Nucleus accumbens (tissue), 56 donors: ENCODE measurements at regions not wholly inside any gene's neighbourhood (a gene's known extent, or its start where the extent isn't known, plus 50 kb on each side); places are given as distances from the start of the nearest gene placed in this dataset.
A peak's percentile ranks its signal among the peaks of the same experiment; 100 is the strongest.
"Not testable (repeated sequence)": the region's sequence is repeated elsewhere in the genome, so short reads cannot be mapped to it uniquely, and the experiment has no call there.

ENCODE experiments used
- DNase-seq, 56 donors: peaks; one replicate each; lab custom pipeline; 2025; lab: John Stamatoyannopoulos, UW

DNA sequence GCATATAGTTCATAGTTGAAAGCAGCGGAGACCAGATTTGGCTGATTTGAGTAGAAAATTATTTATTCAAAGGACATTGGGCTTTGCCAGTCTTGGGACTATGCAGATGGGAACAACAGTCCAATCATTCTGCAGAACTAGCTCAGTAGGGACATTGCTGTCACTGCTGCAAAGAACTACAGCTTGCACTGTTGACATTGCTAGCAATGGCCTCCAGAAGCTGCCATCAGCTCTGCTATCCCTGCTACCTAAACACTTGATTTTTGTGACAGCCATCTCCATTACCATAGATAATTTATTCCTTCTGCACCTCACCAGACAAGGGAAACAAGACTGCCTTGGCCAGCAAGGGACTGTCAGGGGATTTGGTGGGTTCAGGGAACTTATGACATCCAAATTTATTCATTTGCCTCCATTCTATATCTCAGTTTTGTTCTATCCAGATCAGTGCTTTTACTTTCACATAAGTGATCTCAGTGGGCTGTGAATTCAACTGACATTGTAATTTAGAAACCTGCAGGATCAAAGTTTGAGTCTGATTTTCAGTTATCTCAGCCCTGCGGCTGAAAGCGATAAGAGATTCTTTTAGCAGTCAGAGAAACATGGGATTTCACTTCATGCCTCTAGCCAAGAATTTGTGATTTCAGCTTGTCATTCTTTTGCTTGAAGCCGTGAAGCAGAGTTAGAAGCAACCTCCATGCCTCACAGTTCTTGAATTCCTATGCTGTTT lies 136.7 kb upstream of the FBXO33 start:
- no peak for DNase-seq

DNA sequence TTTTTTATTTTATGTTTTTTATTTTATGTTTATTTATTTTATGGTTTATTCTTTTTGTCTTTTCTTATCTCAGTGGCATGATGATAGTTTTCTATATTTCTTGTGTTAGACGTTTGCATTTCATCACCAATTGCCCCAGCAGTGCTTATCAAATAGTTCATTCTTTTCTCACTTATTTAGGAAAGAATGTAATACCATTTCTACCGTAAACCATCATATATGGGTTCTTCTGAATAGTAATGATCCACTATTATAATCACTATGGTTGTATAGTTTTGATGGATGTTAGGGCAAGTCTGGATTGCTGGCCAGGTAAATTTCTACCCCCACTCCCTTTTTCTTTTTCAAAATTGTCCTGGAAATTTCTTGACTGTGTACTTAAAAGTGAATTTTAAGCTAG lies 134.6 kb upstream of the FBXO33 start:
- no peak for DNase-seq

DNA sequence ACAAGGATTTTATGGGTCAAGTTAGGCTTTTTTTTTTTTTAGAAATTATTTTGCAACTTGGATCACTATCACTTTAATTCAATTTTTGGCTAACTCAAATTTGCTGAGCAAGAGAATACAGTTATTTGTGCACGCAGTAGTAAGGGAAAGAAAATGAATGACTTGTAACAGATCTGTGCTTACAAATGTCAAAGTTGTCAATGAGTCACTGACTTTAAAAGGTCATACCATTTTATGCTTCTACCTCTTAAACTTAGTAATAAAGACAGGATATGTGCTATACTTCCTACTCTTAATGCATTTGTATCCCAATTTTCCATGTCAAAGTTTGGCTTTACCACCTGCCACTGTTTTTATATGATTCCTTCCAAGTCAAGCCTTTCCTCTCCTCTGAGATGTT lies 131.1 kb upstream of the FBXO33 start:
- no peak for DNase-seq

DNA sequence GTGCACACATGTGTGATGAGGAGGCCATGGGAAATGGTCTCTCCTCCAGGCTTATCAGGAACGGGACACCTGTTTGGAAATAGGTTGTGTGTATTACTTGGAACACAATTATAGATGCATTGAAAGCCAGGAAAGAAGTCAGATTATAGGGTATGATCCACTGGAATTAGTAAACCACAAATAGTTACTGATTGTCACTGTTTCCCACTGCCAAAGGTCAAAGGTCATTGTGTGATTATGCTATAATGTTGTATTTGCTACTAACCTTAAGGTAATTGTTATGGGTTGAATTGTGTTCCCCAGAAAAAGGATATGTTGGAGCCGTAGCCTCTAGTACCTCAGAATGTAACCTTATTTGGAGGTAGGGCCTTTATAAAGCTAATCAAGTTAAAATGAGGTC lies 129.9 kb upstream of the FBXO33 start:
- DNase-seq, result no peak

DNA sequence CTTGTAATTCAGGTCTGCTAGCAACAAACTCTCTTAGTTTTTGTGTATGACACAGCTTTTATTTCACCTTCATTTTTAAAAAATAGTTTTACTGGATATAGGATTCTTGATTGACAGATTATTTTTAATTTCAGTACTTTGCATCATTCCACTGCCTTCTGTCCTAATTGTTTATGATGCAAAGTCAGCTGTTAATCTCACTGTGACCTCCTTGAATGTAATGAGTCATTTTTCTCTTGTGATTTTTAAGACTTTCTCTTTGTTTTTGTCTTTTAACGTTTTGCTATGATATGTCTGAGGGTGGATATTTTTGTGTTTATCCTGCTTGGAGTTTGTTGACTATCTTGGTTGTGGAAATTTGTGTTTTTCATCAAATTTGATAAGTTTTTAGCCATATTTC lies 126.3 kb upstream of the FBXO33 start:
- DNase-seq, result no peak

DNA sequence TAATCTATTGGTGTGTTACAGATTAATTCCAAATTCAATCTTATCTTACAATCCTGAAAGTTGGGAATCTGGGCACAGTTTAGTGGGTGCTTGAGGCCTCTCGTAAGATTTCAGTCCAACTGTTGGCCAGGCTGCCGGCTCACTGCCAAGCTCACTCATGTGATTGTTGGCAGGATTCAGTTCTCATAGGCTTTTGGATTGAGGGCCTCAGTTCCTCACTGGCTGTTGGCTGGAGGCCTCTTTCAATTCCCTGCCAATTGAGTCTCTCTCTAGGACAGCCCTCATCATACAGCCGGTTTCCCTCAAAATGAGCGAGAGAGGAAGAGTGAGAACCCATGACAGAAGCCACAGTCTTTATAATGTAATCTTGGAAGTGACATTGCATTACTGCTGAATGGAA lies 123.5 kb upstream of the FBXO33 start:
- DNase-seq, result peak in 13 of 56 donors; percentile 1 to 38 (median 10)

DNA sequence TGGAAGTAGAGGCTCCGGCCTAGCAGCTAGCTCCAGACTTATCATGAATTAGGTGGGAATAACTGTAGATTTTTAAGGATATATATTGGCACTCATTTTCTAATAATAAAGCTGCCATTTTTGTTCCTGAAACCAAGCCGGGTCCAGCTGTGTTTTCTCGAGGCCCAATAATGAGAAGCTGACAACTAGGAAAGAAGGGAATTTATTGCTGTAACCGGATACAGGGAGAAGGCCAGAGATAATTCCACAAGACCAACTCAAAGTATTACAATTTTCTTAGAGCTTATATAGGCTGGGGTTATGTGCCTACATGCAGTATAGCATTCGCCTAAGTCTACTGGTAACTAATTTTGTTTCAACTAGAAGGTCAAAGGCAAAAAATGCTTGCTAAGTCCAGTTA lies 122.3 kb upstream of the FBXO33 start:
- DNase-seq, result no peak

DNA sequence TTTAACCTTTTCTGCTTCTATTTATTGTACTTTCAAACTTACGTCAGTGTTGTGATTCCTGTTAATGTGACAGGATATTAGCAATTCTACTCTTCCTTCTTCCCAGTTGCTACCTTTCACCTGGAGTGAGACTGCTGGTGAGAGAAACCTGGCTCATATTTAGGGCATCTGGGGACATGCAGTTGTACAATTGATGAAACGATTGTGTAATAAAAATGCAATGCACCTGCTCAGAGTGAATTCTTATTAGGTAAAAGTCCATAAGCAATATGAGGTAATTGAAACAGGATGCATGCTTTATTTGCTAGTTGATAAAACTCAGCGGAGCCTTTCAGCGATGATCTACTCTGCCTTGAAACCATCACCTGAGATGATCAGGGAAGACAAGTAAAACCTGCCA lies 116.1 kb upstream of the FBXO33 start:
- DNase-seq, result no peak

DNA sequence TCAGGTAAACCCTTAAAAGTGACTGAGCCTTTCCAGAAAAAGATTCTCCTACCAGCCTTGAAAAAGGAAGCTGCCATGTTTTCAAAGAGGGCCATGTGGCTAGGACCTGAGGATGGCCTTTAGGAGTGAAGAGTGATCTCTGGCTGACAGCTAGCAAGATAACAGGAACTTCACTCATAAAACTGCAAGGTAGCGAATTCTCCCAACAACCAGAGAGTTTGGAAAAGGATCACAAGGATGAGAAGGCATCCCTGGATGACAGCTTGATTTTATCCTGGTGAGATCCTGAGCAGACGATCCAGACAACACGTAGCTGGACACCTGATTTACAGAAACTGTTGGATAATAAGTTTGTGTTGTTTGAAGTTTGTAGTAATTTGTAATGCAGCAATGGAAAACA lies 115.6 kb upstream of the FBXO33 start:
- no peak for DNase-seq

DNA sequence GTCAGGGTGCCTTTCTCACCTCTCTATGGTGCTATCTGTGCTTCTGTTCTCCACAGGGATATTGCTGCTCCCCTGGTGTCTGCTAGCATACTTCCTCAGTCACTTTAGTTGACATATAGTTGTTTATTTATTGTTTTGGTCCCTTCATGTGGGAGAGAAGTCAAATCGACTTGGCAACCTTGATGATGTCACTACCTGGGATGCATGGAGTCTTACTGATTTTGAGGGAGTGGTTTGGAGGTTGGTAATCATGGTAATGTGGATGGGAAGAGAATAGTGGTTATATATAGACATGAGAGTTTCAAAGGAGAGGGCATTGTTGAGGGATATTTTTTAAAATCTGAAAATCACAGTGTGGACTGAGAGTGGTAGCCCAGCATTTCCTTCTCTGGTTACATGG lies 73.6 kb upstream of the FBXO33 start:
- DNase-seq, result no peak

DNA sequence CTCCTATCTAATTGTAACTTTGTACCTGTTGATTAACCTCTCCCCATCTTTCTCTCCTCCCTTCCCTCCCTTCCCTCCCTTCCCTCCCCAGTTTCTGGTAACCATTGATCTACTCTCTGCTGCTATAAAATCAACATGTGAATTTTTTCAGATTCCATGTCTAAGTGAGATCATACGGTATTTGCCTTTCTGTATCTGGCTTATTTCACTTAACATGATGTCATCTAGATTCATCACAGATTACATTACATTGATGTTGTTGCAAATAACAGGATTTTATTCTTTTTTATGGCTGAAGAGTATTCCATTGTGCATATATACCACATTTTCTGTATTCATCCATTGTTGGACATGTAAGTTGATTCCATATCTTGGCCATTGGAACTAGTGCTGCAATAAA lies 68.0 kb upstream of the FBXO33 start:
- no peak for DNase-seq

DNA sequence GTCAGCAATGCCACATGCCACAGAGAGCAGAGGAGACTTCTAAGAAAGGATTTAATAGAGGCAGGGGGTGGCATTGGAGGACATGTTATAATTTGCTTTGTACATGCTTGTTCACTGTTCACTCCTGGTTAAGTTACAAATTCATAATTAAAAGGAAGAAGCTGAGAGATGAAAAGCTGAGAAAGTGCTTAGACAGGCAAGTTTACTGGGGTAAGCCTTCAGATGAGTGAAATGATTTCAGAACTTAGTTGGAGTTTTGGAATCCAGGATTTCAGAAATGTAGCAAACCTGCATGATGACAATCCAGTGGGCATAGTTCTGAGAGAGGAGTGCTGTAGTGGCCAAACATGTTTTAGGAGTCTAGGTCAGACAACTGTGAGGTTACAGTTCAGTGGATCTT lies 67.3 kb upstream of the FBXO33 start:
- no peak for DNase-seq

DNA sequence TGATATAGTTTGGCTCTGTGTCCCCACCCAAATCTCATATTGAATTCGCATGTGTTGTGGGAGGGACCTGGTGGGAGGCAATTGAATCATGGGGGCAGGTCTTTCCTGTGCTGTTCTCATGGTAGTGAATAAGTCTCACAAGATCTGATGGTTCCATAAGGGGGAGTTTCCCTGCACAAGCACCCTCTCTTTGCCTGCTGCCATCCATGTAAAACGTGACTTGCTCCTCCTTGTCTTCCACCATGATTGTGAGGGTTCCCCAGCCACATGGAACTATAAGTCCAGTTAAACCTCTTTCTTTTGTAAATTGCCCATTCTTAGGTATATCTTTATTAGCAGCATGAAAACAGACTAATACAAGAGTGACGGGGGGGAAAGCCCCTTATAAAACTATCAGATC lies 65.4 kb upstream of the FBXO33 start:
- not testable (repeated sequence) for DNase-seq

DNA sequence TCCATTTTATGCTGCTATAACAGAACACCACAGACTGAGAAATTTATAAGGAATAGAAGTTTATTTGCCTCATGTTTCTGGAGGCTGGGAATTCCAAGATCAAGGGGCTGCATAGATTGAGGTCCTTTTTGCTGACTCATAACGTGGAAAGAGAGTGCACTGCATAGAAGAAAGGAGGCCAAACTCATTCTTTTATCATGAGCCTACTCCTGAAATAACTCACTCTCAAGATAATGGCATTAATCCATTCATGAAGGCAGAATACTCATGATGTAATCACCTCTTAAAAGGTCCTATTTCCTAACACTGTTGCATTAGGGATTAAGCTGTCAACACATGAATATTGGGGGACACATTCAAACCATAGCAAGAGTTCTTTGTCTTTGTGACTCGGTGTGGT lies 60.0 kb upstream of the FBXO33 start:
- DNase-seq, result no peak

DNA sequence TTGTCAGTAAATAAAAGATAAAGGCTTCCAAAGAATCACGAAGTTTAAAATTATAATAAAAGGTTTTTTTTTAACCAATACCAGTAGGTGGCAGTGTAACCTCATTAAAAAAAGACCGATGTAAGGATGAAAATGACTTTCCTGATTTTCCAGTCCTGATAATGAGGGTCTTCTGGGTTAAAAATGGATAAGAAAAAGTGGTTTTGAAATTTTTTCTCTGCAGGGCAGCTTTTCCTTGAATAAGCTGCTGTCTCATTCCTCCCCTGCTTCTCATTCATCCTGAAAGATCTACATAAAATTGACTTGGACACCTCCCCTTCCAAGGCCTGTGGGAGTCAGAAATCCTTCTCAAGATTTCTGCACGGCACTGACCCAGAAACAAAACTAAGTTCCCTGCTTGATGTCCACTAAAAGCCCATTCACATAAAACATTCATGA lies 58.9 kb upstream of the FBXO33 start:
- peak in 1 of 56 donors; percentile 3 for DNase-seq

DNA sequence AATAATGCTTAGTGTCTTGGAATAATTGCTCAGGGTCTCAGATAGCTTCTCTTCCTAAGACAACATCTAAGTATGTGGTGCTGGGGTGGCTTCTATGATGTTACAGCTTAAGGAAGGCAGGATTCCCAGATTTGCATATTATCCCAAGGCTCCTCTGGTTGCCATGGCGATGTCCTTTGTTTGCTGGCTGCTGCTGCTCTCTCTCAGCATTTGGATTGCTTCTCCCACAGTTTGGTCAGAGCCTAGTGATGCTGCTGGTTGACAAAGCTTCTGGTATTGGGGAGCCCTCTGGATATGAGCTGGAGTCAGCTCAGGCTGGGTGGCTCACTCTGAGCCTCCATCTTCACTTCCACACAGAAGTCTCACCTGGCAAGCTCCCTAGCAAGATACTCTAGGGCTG lies 56.4 kb upstream of the FBXO33 start:
- peak in 13 of 56 donors; percentile 2 to 40 (median 12) for DNase-seq

DNA sequence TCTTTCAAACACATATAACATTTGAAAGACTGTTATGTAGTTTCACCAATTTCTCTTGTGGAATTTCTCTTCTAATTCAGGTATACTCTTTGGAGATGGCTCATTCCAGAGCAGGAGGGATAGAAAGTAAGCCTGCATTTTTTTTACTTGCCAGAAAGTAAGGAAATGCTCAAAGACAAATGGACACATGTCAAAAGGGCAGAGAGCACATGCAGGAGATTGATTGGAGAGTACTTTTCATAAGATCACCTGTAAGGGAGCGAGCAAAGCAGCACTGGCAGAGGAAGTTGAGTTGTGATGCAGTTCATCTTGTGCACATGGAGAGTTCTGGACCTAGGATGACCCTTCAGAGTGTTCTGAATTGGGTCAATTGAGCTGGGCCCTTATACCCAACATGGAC lies 51.4 kb upstream of the FBXO33 start:
- DNase-seq, result no peak
